OCI-LY1 (cell line): ENCODE measurements at regions not wholly inside any gene's neighbourhood (a gene's known extent, or its start where the extent isn't known, plus 50 kb on each side); places are given as distances from the start of the nearest gene placed in this dataset.

Experiments used
- EZH2 ChIP-seq: fragments of 200-600 bp; sonication (generic), shearing (Covaris generic); IDR thresholded peaks from 2 replicates; pipeline ENCODE4 v1.8.0; 2017; ENCODE audit warnings: borderline replicate concordance, mixed run types, mild to moderate bottlenecking, antibody characterized with exemption, low read length, moderate library complexity, mixed read lengths
- TF ChIP-seq, protein P1 (sequence below): fragments of 200-600 bp; sonication (generic), shearing (Covaris generic); IDR thresholded peaks from 2 replicates; pipeline ENCODE4 v1.5.1; 2017; ENCODE audit warnings: mild to moderate bottlenecking, antibody characterized with exemption, low read length, moderate library complexity, mixed read lengths

GRCh38 chr3:159520638-159521037, 468.0 kb upstream of the IL12A start:
- TF ChIP-seq, protein P1, sequence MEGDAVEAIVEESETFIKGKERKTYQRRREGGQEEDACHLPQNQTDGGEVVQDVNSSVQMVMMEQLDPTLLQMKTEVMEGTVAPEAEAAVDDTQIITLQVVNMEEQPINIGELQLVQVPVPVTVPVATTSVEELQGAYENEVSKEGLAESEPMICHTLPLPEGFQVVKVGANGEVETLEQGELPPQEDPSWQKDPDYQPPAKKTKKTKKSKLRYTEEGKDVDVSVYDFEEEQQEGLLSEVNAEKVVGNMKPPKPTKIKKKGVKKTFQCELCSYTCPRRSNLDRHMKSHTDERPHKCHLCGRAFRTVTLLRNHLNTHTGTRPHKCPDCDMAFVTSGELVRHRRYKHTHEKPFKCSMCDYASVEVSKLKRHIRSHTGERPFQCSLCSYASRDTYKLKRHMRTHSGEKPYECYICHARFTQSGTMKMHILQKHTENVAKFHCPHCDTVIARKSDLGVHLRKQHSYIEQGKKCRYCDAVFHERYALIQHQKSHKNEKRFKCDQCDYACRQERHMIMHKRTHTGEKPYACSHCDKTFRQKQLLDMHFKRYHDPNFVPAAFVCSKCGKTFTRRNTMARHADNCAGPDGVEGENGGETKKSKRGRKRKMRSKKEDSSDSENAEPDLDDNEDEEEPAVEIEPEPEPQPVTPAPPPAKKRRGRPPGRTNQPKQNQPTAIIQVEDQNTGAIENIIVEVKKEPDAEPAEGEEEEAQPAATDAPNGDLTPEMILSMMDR: no peak
- TF ChIP-seq EZH2: no peak
